Stomach (tissue), 4 donors: ENCODE measurements at regions not wholly inside any gene's neighbourhood (a gene's known extent, or its start where the extent isn't known, plus 50 kb on each side); places are given as distances from the start of the nearest gene placed in this dataset.

Experiments used
- CTCF ChIP-seq, 7 experiments: fragments of 450-650 bp in 4 of 7; fragments of 200-600 bp in 3 of 7; sonication (generic) in 3 of 7; IDR thresholded peaks; one replicate each; pipeline ENCODE4 v1.5.1; 2016 to 2019; ENCODE audit warnings: antibody characterized with exemption in 7 of 7, control low read depth in 2 of 7, mild to moderate bottlenecking in 1 of 7
- EP300 ChIP-seq: sonication (generic); formaldehyde crosslinking; IDR thresholded peaks from one replicate; pipeline ENCODE4 v1.6.1; 2017; ENCODE audit warnings: antibody characterized with exemption
- POLR2A ChIP-seq, 4 donors: fragments of 450-650 bp; IDR thresholded peaks; one replicate each; pipeline ENCODE4 v1.6.1; 2016; ENCODE audit warnings: antibody characterized with exemption in 4 of 4, control low read depth in 2 of 4, mild to moderate bottlenecking in 1 of 4, moderate library complexity in 1 of 4
- POLR2AphosphoS5 ChIP-seq, 3 donors: sonication (generic); formaldehyde crosslinking; IDR thresholded peaks; one replicate each; pipeline ENCODE4 v1.6.1; 2016; ENCODE audit warnings: antibody characterized with exemption in 3 of 3

GRCh38 chr2:20137131-20137571, 85.7 kb upstream of the LAPTM4A start:
- no peak for TF ChIP-seq CTCF (IDR thresholded peaks at IDR 0.05)
- TF ChIP-seq POLR2AphosphoS5 (IDR thresholded peaks at IDR 0.05): no peak
- TF ChIP-seq POLR2A (IDR thresholded peaks at IDR 0.05): no peak
- no peak for TF ChIP-seq EP300
